GM19372 (cell line): ENCODE measurements at regions not wholly inside any gene's neighbourhood (a gene's known extent, or its start where the extent isn't known, plus 50 kb on each side); places are given as distances from the start of the nearest gene placed in this dataset.

Experiments
- ATAC-seq: cut with Tn5 transposase; IDR thresholded peaks from one replicate; pipeline ENCODE4 v1.9.1; 2021; ENCODE audit warnings: mild to moderate bottlenecking, low read depth, moderate library complexity; ENCODE audit not compliant: unreplicated experiment

- no peak for ATAC-seq
These were observed 78.1 kb downstream of the ASB9 start for GRCh38 chrX:15191830-15192229.

- no peak for ATAC-seq
These were observed 81.8 kb downstream of the ASB9 start for GRCh38 chrX:15188039-15188438.

DNA sequence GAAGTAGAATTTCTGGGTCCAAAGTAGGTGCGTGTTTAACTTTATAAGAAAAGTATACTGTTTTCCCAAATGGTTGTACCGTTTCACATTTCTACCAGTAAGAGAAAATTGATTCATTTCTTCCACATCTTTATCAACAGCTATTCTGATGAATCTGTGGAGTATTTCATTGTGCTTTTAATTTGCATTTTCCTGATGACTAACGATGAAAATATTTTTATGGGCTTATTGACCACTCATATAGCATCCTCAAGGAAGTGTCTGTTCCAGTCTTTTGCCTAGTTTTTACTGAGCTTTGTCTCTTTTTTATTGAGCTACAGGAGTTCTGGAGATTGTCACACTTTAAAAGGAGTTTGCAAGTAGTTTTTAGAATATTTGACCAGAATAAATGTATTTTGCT is 92.6 kb downstream of the ASB9 start:
- ATAC-seq: no peak

- no peak for ATAC-seq
These were observed 96.5 kb downstream of the ASB9 start for GRCh38 chrX:15173411-15173810.

GRCh38 chrX:15170927-15171326 is 99.0 kb downstream of the ASB9 start:
- ATAC-seq: no peak

- no peak for ATAC-seq
These were observed 102.1 kb downstream of the ASB9 start for GRCh38 chrX:15167826-15168225.

DNA sequence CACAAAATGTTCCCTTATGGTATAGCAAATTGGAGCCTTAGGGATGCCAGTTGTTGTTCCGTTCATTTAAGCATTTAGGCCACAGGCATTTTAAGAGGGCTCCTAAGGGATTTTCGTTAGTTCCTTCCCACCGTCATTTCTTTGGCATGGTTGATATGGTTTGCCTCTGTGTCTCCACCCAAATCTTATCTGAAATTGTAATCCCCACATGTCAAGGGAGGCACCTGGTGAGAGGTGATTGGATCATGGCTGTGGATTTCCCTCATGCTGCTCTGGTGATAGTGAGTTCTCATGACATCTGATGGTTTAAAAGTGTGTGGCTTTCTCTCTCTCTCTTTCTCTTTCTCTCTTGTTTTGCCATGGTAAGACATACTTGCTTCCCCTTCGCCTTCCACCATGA is 104.1 kb downstream of the ASB9 start:
- ATAC-seq: no peak

GRCh38 chrX:15163131-15163530 is 106.8 kb downstream of the ASB9 start:
- ATAC-seq: no peak

GRCh38 chrX:15160558-15161095 is 109.3 kb downstream of the ASB9 start:
- ATAC-seq: no peak

DNA sequence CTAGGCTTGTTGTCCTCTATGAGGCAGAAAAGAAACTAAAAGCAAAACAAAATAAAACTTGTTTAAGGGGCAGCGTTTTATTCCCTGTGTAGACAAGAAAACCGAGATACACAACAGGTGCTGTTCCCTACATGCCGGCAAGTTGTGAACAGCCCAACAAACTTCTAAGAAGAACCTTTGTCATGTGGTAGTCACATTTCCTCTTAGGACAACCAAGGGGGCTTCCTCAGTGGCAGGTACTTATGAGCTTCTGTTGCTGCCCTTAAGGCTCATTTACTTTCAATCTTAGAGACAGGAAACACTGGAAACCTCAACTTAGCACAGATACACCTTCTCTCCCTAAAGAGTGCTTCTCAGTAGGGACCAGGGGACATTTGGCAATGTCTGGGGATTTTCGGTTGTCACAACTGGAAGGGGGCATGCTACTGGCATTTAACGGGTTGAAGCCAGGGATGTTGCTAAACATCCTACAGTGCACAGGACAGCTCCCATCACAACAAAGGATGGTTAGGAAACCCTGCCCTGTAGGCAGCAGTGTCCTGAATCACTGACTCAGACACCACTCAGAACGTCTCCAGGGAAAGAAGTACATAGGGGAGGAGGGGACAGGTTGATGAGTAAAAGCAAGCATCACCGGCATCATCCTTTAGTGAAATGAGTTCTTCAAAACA is 111.0 kb downstream of the ASB9 start:
- ATAC-seq: no peak

- no peak for ATAC-seq
These were observed 111.5 kb downstream of the ASB9 start for GRCh38 chrX:15158350-15158735.

- ATAC-seq: no peak
These were observed 112.3 kb downstream of the ASB9 start for GRCh38 chrX:15157624-15158023.

GRCh38 chrX:15151267-15152186 is 118.4 kb downstream of the ASB9 start:
- ATAC-seq: peak; percentile 67

GRCh38 chrX:15150586-15150985 is 119.3 kb downstream of the ASB9 start:
- ATAC-seq: no peak

- no peak for ATAC-seq
These were observed 123.4 kb downstream of the ASB9 start for GRCh38 chrX:15146515-15146914.

- ATAC-seq: no peak
These were observed 126.1 kb downstream of the ASB9 start for GRCh38 chrX:15143825-15144121.

DNA sequence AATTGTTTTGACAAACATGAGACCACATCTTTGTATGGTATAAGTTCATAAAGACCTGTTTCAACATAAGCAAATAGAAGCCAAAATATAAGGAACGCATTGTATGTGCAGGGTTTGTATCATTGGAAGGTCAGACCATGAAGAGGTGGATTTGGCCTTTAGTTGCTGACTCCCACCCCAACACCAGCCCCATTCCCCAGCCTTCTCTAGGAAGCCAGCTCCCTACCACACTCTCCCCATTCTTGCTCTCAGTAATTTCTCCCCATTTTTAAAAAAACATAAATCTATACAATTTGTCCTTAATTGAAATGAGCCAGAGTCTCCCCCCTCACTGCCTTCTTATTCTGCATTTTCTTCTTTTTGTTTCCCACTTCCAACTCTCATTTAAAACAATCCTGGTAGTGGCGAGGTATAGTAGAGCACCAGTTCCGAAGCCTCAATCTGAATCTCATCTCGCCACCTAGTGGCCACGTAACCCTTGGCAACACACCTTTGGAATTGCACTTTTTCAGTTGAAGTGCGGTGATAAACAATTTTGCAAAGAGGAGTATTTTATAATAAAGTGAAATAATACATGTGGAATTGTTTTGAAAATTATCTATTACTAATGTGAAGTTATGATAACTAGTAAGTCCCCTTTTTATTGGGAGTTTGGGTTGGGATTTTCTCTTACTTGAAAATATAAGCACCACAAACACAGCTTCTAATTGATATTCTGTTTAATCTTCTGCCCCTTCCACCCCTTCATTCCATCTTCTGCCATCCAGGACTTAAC is 126.6 kb downstream of the ASB9 start:
- peak; percentile 74 for ATAC-seq

GRCh38 chrX:15142084-15142715 is 127.7 kb downstream of the ASB9 start:
- ATAC-seq: no peak

- ATAC-seq: no peak
These were observed 133.1 kb downstream of the ASB9 start for GRCh38 chrX:15136795-15137194.

- ATAC-seq: no peak
These were observed 140.5 kb downstream of the ASB9 start for GRCh38 chrX:15129412-15129811.

DNA sequence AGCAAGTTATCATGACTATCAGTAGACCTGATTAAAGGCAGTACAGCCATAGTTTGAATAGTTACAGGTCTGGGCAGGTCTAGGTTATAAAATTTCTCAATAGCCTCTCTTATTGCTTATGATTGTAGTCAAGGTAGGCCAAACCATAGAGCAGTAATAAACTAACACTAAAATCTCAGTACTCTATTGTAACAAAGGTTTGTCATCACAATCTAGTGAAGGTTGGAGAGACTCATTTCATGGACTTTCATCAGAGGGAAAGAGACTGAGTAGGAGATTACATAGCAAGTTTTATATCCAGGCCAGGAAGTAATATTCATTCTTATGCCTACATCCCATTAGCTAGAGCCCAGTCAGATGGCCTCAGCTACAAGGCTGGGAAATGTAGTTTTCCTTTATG is 141.0 kb downstream of the ASB9 start:
- ATAC-seq: no peak
